CD4-positive, alpha-beta T cell treated with Interleukin-4 for 1 hour (primary cell): ENCODE measurements at regions not wholly inside any gene's neighbourhood (a gene's known extent, or its start where the extent isn't known, plus 50 kb on each side); places are given as distances from the start of the nearest gene placed in this dataset.
"Not testable (repeated sequence)": the region's sequence is repeated elsewhere in the genome, so short reads cannot be mapped to it uniquely, and the experiment has no call there.

Experiments used
- DNase-seq, 2 donors: peaks; one replicate each; pipeline ENCODE4 v3.0.0-alpha.2; 2020 to 2022

DNA sequence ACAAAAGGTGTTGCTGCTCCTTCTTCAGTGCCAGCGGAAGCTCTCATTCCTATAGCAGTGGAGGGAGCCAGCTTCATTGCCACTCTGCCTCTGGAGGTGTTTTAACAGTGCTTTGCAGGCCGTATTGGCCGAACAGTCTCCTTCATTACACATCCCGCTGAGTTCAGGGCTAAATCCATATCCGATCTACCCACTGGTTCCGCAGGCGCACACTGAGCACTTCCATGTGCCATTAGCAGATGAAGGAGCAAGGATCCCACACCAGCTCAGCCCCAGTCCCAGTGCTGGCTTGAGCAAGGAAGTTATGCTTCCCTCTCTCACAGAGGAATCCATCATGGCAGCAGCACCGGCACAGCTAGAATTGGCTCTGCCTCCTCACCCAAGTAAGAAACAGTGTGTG, 121.2 kb upstream of the IRX2 start:
- DNase-seq = no peak

DNA sequence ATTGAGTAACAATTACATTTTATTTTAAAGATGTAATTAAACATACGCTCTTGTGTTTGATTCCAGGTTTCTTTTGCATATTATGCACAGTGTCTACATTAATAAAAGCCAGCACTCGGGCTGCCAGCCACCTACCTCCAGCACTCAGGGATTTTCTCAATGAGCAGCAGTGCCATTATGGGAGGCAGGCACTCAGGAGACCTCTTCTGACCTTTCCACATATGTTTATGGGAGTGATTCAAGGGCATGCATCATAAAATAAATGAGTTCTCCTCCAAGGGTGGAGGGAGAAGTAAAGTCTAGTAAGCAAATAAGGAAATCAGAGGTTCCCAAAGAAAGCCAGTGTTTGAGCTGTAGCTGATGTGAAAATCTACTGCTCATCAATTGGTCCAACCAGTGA, 119.8 kb upstream of the IRX2 start:
- DNase-seq = no peak

DNA sequence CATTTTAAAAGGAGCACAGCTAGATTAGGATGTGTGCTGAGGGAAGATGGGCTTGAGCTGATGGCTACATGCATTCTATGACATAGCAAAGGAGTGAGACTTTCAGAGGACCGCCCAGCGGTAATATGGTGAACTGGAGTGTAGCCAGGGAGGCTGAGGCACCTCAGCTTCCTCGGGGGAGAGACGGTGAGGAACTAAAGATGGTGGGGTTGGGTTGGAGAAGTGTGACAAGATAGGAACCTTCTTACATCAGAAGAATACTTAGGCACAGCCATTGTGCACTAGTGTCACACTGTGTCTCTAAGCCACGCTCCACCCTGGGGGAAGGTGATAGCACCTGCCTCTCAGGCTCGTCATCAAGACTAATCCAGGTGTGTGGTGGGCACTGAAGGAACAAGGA, 118.0 kb upstream of the IRX2 start:
- no peak for DNase-seq

DNA sequence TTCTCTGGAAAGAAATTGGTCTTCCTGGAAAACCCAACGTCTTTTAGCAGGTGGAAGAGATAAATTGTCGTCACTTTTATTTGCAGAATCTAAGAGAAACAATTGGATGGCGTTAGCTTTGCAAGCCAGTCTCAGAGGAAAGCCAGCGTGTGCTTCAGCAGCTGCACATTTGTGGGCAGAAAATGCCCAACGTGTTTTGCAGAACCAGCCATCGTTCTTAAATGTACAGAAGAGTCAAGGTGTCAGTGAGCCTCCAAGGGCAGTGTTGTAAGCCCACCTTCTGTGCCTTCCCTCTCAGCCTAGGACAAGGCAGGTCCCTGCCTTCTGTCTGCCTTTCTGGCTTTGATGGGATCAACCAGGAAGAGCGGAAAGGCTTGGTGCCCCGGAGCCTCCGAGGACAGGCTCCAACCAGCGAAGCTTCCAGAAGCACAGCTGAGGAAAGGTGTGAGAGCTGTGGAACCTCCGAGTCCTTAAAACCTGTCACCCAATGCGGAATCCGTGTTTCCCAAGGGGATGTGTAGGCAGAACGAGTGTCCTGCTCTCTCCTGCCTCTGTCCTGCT, 116.0 kb upstream of the IRX2 start:
- no peak for DNase-seq

DNA sequence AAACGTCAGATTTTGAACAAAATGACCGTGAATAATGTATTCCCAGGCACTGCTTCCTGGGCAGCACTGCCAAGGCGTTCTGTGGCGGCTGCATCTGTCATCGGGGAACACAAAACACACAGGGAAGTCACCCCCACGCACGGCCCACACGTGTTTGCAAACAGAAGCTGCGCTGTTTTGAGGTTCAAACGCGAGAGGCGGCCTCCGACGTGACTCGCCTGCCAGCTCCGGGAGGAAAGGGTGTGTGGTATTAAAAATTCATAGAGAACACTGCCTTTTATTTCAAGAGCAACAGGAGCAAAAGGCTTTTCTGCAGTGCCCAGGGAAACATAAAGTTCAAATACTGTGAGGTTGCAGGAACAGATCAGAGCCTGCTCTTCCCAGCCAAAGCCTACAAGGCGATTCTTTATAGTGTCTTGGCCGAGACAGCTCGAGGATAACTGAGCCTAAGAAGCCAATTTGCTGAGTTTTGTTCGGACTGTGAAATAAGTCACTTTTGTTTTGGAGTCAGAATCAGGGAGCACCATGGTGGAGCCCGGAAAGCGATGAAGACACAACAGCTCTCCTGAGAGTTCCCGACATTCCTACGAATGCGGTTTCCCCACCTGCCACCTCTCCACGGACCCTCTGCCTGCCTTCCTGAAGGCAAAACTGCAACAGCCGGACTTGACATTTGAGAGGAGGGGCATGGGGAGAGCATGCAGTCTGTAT, 115.3 kb upstream of the IRX2 start:
- DNase-seq = no peak

DNA sequence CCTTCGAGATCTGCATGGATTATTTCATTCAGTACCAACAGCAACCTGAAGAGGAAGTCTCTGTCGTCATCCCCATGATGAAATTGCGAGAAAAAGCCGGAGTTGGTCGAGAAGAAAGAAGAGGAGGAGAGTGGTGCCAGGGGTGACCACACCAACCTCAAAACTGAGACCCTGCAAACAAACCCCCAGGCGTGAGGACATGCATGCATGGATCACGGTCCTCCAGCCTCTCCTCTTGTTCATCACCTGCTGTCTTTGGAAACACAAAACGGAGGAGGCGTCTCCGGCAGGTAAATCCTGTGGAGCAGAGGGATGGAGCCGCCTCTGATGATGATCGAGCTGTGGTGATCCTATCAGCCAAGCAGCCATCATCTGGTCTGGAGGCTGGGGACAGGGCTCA, 114.4 kb upstream of the IRX2 start:
- DNase-seq = no peak

DNA sequence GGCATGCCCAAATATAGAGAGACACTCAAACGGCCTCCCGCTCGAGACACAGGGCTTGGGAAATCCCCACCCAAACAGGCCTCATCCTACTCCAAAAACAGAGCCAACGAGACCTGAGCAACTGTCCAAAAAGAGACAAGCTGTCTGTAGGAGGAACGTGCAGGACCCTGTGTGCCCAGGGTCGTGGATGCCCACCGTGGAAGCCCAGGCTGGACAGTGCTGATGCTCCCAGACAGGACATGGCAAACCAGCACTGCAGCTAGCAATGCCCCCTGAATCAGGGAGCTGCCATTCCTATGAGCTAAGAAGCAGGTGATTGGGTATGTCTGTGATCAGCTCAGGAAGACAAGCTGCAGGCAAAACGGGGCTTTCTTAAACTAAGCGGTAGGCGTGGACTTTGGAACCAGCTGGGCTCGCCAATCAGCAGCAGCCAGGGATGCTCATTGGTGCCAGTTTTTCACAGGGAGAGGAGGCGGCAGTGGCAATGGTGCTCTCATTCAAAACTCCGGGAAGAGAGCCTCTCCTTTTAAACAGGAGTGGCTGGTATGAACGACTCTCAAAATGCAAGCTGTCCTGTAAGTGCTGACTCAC, 113.1 kb upstream of the IRX2 start:
- DNase-seq = no peak

DNA sequence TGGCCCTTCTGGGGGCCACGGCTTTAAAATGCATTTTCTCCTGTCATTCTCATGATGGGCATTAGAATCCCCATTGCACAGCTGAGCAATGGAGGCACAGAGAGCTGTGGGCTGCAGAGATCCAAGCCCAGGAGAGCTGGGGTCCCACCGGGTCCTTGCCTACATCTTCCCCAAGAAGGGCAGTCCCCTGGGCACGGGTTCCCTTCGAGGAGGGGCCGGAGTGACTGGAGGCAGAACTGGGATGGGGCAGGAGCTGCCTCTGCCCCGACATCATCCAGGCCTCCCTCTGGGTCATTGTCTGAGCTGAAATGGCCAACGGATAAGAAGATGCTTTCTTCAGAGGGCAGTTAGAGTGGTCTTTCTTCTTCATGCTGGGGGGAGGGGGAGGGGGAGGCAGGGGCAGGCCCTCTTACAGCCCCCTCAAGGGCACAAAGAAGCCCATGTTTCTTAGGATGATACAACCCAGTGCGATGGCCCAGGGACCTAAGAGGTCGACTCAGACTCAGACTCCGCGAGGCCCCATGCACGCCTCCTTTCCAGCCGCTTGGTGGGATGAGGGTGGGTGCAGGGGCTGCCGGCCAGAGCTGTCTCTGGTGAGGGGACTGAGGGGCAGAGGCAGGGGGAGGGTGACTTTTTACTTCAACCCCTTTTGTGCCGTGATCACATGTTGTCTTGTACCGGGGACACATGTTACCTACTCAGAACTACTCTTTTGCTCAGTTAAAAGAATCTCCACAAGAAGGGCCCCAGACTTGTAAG, 112.4 kb upstream of the IRX2 start:
- DNase-seq = no peak

DNA sequence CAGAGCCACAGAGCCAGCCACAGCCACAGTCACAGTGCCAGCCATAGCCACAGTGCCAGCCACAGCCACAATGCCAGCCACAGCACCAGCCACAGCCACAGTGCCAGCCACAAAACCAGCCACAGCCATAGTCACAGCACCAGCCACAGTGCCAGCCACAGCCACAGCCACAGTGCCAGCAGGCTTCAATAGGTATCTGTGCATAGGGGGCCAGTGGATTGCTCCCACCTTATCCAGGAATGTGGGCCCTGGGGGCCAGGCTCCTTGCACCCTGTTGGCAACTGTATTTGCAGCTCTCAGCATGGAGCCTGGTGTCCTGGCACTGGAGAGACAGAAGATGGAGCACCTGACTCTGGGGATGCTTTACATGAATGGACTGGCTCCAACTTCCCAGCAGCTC, 111.7 kb upstream of the IRX2 start:
- no peak for DNase-seq

DNA sequence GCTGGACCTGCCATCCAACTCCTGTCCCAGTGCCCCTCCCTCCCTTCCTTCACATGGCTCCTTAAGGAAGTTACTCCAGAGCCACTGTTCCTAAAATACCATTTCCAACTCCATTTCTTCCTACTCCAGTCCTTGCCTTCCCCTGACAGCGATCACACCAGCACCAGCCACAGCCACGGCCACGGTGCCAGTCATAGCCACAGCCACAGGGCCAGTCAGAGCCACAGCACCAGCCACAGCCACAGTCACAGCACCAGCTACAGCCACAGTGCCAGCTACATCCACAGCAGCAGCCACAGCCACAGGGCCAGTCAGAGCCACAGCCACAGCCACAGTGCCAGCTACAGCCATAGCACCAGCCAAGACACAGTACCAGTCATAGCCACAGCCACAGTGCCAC, 110.7 kb upstream of the IRX2 start:
- DNase-seq = not testable (repeated sequence)

DNA sequence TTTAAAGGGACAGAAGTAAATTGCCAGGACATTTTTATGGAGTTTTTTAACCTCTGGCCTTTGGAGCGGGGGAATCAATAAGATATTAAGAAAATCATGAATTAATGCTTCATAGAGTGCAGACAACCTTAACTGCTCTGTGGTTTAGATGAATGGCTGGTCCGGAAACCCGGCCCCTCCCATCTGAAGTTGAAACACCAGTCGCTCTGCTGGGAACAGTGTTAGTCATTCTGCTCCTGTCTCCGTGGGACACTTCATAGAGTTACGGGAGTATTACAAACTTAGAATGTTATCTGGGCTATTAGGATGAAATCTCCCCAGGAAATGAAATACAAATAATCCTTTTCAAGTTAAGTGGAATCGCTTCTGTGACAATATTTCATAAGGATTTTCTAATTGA, 110.1 kb upstream of the IRX2 start:
- no peak for DNase-seq

DNA sequence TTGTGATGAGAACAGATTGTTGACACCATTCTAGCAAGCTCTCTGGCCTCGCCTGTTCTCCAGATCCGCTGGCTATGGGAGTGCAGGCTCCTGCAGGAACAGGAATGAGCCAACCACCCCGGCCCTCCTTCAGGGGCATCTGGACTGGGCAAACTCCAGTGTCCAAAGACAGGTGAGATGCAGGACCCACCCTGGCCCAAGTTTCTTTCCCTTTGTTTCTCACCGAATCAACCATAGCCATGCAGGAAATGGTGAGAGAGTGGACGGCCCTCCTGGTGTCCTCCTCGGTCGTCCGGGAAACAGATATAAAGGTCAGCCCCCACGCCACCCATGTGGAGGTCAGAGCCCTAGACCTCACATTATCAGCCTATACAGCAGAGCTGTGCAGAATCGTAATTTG, 108.6 kb upstream of the IRX2 start:
- DNase-seq = no peak

DNA sequence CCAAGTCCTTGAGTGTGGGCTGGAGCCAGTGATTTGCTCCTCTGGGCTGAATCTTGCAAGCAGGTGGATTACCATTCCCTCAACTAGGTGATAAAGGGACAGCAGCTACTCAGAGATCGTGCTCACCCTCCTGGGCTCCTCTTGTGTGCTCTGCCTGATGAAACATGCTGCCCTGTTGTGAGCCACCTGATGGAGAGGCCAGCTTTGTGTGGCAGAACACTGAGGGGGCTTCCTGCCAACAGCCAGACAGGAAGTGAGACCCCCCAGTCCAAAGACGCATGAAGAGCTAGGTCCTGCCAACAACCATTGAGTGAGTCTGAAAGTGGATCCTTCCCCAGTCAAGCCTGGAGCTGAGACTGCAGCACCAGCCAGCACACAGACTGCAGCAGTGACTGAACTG, 106.4 kb upstream of the IRX2 start:
- DNase-seq = no peak

DNA sequence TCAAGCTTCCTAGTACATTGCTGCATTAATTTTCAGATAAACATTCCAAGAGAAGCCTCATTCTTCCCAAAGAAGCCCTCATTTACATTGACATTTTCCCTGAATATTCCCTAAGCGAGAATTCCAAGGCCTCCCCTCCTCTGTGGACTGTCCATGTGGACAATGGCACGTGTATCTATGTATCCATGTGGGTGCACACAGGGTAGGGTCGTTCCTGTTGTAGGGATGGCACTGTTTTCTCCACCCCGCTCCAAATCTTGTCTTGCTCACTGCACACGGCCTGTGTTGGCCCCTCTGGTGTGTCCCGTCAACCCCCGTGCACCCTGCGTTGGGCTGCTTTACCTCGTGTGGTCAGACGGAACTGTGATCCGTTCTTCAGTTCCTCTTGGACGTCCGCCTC, 104.7 kb upstream of the IRX2 start:
- DNase-seq = no peak

DNA sequence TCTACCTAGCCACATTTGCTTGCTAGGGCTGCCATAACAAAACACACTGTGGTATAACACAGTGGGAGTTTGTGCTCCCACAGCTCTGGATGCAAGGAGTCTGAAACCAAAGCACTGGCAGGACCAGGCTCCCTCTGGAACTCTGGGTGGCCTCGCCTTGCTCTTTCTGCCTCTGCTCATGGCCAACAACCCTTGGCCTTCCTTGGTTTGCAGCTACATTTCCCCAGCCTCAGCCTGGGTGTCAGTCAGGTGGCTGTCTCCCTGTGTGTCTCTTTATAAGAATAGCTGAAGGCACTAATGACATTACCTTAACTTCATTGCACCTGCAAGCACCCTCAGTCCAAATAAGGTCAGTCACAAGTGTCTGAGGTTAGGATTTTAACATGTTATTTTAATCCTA, 101.0 kb upstream of the IRX2 start:
- no peak for DNase-seq

DNA sequence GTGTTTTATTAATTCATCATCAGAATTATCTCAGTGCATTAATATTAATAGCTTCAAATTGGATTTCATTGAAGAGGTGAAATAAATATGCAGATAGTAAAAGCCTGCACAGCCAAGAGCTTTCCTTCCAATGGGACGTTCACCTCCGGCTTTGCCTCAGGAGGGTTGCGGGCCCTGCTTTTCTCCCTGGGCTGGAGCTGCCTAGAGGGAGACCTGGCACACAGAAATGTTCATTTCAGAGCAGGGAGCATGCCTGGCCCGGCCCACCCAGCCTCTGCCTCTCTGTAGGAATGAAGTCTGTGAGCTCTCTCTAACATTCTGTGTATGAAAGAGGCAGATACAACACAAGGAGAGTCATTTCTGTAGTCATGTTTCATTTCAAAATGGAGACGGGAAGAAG, 100.4 kb upstream of the IRX2 start:
- no peak for DNase-seq

DNA sequence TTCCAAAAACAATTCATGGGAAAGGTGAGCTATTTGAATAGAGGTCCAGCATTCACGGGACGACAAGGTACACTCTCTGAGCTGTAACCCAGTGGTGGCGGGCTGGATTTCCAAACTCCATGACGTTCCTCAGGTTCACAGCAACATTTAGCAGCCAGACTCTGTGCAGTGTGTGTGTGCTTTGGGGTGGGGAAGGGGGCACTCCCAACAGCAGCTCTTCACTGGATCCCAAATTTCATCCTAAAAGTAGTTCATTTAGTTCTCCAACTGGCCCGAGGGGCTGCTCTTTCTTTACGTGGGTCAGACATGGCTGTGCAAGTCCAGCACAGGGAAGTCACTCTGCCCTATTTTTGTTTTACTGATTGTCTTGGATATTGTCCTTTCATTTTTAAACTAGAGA, 98.0 kb upstream of the IRX2 start:
- no peak for DNase-seq

DNA sequence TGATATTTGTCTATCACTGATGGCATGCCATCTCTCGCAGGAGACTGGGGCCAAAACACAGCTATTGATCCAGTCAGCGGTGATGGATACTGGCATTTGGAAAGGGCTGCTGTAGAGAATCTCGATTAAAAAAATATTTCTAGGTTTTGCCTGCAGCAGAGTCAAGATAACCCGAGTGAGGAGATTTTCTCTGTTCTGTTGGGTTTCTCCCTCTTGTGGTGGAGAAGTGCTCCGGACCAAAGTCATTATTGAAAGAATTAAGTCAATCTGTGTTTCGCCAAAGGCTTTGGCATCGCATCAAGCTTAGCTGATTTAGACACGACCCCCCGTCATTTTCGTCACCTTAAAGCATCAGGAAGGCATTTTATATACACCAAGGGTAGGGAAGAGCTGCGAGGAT, 97.1 kb upstream of the IRX2 start:
- no peak for DNase-seq

DNA sequence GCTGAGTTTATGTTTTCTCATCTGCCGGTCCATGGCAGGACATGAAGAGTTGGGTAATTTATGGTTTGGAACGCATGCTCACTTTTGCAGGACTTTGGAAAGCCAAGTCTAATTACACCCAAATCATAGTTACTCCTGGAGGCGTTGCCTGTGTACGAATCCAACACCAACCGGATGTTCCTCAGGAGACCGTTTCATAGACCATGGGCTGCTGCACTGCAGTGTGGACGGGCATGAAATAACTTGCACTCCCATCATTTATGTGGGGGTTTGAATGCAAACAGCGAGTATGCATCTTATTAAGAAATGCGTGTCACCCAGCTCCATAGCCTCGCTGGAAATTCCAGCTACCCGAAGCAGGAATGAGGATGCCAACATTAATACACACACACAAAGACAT, 96.1 kb upstream of the IRX2 start:
- DNase-seq = no peak

DNA sequence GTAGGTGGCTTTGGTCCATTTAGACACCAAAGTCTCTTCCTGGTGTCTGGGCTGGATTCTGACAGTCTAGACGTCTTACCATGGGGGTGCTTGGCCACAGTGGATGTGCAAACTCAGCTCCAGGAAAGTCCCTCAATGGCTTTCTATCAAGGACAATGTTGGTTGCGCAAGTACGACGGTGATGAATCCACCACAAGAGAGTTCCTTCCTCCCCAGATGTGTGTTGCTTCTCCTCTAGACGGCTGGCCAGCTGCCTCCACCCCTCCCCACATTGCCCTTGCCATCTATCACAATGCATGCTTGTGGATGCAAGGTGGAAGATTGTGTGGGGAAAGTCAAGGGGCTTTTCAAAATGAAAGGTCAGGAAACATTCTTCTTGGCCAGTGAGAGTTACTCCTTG, 89.7 kb upstream of the IRX2 start:
- no peak for DNase-seq

DNA sequence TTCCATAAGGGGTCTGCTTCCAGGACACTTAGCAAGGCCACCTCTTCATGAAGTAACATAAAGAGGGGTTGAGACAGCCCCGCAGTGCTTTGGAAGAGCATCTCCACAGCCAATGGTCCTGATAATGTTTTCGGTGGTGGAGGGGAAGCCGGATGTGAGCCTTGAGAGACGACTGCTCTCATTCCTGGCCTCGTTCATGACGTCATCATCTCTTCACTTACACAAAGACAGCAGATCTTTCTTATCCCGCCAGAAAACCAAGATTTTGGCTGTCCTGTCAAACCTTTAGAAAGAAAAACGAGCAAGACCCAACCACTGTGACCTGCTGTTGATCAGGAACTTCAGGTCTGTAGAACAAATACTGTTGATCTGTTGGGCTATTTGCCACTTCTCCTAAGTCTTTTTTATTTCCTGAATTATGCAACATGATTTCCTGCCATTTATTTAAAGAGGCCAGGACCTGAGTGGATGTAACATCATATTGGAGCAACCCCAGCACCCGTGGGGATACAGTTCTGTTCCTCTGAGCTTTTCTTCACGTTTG, 89.0 kb upstream of the IRX2 start:
- DNase-seq = no peak

DNA sequence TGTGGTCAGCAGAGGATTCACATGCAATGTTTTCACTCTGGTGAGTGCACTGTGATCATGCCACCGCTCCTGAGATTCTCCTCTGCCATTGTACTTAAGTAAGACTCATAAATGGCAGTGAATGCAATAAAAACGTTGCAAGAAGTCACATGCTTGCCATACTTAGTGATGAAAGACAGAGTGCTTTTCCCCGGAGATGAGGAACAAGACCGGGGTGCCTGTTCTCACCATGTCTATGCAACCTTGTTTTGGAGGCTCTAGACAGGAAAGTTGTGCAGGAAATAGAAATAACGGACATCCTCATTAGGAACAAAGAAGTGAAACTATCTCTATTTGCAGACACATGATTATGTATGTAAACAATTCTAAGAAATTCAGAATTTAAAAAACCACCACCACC, 84.7 kb upstream of the IRX2 start:
- no peak for DNase-seq

DNA sequence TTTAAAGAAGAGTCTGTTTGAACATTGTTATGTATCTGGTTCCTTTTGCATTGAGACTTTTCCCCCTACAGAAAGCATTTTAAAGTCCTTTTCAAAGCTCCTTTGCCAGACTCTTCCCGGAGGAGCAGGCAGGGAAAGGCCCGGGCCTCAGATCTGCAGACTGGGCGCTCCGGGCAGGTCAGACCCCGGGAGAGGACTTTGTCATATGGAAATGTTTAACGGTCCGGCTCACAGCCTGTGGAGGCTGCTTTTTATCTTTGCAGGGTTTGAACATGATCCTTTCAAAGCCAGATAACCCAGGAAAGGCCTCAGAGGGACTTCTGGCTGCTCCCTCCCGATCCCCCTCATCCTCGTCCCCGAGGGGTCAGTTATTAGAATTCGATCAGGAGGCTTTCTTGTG, 82.1 kb upstream of the IRX2 start:
- no peak for DNase-seq

DNA sequence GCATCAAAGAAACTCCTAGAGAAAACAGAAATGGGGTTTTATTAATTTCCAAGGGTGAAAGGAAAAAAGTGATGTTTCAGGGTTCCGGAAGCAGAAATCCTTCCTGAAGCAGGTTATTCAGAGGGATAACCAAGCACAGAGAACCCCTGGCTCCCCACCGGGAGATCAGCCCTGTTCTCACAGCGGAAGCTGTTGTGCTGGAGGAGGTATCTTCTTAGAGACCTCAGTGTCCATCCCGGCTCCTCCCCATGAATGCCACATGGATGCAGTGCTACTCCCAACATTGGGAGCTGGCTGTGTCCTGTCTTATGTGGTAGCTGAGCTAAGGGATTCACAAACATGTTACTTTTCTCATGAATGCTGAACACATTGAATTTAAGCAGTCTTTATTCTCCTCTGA, 80.9 kb upstream of the IRX2 start:
- DNase-seq = no peak
